ENCODE measurements at regions not wholly inside any gene's neighbourhood (a gene's known extent, or its start where the extent isn't known, plus 50 kb on each side); places are given as distances from the start of the nearest gene placed in this dataset.

DNA sequence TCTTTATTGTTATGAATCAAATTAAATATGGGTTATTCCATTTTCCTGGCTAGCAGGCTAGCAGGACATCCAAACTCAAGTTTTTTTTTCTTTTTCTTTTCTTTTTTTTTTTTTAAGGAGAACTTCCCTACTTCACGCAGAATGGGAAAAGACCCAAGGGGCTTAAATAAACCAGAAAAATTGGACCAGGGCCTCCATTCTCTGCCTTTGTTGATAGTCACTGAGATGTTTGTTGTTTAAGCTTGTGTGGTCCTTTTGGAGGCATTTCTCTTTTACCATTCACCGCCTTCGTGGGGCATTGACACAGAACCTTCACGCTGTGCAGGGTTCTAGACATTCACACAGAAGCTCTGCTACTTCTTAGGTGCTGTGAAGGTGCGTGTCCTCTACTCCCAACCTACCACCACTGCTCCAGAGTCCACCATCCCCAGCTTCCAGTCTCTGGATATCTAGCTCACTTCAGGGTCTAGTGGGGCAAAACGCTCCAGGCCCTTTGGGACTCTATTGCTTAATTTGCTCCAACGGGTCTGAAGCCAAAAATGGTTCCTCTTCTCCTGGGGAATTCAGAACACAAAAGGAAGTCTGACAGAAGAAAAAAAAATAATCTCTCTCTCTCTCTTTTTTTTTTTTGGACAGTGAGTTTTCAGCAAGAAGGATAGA lies 301.3 kb downstream of the AEBP2 start:
- H3K27ac Mint-ChIP-seq, result no peak overlapping the region
- no peak overlapping the region for H3K4me3 Mint-ChIP-seq
- H3K9me3 Mint-ChIP-seq, result no peaks in the 10 kb centered on the region
- DNase-seq, result no peak
- no peaks in the 10 kb centered on the region for H3K27me3 Mint-ChIP-seq
- CTCF ChIA-PET, result no interaction called here
- H3K36me3 Mint-ChIP-seq, result no peaks in the 10 kb centered on the region
- no peaks in the 10 kb centered on the region for H3K4me1 Mint-ChIP-seq

DNA sequence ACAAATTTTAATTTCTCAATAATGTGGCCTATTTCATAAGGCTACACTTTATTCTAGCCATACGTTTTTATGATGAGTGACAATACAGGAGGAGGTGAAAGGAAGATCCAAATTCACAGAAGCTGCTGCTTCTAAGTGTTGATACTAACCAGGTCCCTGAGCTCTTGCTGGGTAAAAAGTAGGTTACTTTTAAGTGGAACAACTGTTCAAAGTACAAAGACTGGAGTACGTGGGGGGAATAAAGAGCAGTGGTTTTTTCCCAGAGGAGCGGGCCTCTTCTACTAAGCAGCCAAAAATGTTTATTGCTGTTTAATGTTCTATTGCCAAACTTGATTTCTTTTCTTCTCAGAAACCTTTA lies 301.8 kb downstream of the AEBP2 start:
- Mint-ChIP-seq H3K27ac (no peak overlapping the region), H3K36me3 (no peaks in the 10 kb centered on the region), H3K4me3 (no peak overlapping the region), H3K9me3 (no peaks in the 10 kb centered on the region), H3K27me3 (no peaks in the 10 kb centered on the region), H3K4me1 (no peaks in the 10 kb centered on the region)
- DNase-seq, result no peak
- CTCF ChIA-PET, result no interaction called here

DNA sequence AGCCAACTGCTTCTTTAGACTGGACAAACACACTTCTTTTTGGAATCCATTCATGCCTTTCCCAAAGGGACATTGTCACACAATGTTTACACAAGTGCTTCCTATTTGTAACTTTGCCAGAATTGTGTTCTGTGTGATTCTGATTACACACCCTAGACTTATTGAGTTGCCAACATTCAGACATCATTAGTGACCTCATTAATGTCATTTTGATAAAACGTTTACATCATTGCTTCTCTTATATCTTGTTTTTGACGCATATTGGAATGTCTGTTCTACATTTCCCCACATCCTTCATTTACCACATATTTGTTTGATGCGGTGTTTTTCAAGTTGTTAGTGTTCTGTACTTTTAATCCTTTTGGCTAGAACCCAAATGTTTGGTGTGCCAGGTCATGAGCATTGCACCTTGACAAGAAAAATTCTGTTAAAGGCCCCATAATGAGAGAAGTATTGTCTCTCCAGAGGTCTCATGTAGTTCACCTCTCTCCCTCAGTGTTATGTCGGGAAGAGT lies 305.5 kb downstream of the AEBP2 start:
- H3K9me3 Mint-ChIP-seq, result peaks cover 6% of the 10 kb centered on the region
- DNase-seq, result no peak
- no peak overlapping the region for H3K4me3 Mint-ChIP-seq
- H3K27me3 Mint-ChIP-seq, result no peaks in the 10 kb centered on the region
- no peaks in the 10 kb centered on the region for H3K4me1 Mint-ChIP-seq
- CTCF ChIA-PET, result no interaction called here
- no peaks in the 10 kb centered on the region for H3K36me3 Mint-ChIP-seq
- no peak overlapping the region for H3K27ac Mint-ChIP-seq

DNA sequence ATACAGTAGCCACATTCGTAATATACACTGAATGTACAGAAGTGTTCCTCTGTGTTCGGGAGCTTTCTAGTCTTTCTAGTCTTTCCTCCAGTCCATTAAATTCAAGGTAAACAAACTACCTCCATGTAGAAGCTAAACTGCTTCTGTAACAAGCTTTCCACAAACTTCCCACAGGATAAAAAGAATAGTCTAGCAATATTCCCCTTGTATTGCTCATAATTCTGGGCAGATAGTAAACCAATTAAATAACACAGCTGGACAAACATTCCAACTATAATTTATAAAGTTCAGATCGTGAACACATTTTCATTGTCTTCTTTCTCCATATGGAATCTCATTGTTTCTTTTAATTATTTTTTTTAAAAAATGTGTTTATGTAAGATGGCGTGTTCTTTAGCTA lies 307.2 kb downstream of the AEBP2 start:
- no peaks in the 10 kb centered on the region for H3K36me3 Mint-ChIP-seq
- DNase-seq, result no peak
- peaks cover 6% of the 10 kb centered on the region for H3K9me3 Mint-ChIP-seq
- H3K27me3 Mint-ChIP-seq, result no peaks in the 10 kb centered on the region
- no peak overlapping the region for H3K27ac Mint-ChIP-seq
- CTCF ChIA-PET, result interaction anchor here (1.0 kb wide), 1 partner anchor 12 kb away, joined by 3 read pairs; no protein-coding TSS in a partner anchor
- no peak overlapping the region for H3K4me3 Mint-ChIP-seq
- H3K4me1 Mint-ChIP-seq, result no peaks in the 10 kb centered on the region

DNA sequence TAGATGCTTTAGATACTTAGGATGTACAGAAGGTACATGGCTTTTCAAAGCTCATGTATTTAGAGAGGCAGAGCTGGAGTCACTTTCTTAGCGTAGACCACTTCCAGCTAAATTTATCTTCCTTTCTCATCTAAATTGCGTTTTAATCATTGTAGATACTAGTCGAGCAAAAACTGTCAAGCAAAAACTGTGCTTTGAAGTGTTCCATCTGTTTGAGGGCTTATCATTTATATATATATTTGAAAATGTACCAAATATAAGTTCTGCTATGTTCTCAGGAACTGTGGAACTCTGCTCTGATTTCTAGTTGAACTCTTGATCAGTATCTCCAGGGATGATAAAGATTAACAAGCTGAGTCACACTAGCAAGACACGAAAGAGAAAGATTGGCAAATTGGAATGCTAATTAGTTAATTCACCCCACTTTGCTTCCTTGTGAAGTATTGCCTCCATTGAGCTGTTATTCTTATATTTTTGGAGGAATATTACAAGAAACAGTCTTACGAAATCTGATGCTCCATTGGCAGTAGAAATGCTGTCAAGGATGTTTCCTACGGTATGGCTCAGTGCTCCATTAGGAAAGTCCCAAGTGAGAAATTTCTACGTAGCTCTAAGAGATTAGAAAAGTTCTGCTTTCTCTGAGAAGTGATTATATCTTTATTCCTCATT lies 310.7 kb downstream of the AEBP2 start:
- H3K27ac Mint-ChIP-seq, result no peak overlapping the region
- DNase-seq, result no peak
- no peak overlapping the region for H3K4me3 Mint-ChIP-seq
- peaks cover 13% of the 10 kb centered on the region for H3K9me3 Mint-ChIP-seq
- H3K4me1 Mint-ChIP-seq, result no peaks in the 10 kb centered on the region
- CTCF ChIA-PET, result interaction anchor here (1.6 kb wide), 1 partner anchor 11 kb away, joined by 3 read pairs; no protein-coding TSS in a partner anchor
- H3K36me3 Mint-ChIP-seq, result no peaks in the 10 kb centered on the region
- H3K27me3 Mint-ChIP-seq, result no peaks in the 10 kb centered on the region

DNA sequence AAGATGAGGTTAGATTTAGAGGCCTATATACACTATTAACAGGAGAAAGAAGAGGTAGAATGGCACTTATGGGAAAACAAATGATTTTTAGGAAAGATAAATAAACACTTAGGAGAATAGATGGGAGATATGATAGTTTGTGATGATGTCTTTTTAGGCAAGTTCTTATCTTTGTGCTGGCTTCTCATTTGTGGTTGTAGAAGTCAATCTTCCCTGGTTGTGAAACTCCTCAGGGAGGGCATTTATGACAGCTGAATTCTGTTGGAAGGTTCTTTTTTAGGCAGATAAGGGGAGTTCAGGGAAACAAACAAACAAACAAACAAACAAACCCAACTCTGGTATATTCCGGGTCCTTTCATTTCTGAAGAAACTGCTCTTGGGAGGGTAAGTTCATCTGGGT lies 311.8 kb downstream of the AEBP2 start:
- no peaks in the 10 kb centered on the region for H3K4me1 Mint-ChIP-seq
- no peaks in the 10 kb centered on the region for H3K36me3 Mint-ChIP-seq
- peaks cover 13% of the 10 kb centered on the region for H3K9me3 Mint-ChIP-seq
- H3K4me3 Mint-ChIP-seq, result no peak overlapping the region
- no peak overlapping the region for H3K27ac Mint-ChIP-seq
- H3K27me3 Mint-ChIP-seq, result no peaks in the 10 kb centered on the region
- CTCF ChIA-PET, result interaction anchor here (1.6 kb wide), 1 partner anchor 12 kb away, joined by 3 read pairs; no protein-coding TSS in a partner anchor
- no peak for DNase-seq

DNA sequence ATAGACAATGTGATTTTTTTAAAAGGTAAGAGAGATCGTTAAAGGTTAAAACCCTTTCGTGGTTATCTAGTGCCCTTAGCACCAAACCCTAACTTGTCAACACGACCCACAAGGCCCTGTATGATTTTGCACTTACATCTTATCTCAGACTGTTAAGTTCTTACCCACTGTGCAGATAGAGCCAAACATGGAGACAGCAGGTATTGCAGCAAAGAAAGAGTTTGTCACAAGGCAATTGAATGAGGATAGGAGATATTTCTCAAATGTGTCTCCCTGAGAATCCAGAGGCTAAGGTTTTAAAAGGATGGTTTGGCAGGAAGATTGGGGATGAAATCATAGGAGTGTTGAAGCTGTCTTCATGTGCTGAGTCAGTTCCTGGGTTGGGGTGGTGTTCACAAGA lies 313.4 kb downstream of the AEBP2 start:
- H3K4me3 Mint-ChIP-seq, result no peak overlapping the region
- CTCF ChIA-PET, result no interaction called here
- H3K27me3 Mint-ChIP-seq, result no peaks in the 10 kb centered on the region
- no peaks in the 10 kb centered on the region for H3K36me3 Mint-ChIP-seq
- no peaks in the 10 kb centered on the region for H3K4me1 Mint-ChIP-seq
- DNase-seq, result no peak
- H3K9me3 Mint-ChIP-seq, result peaks cover 13% of the 10 kb centered on the region
- no peak overlapping the region for H3K27ac Mint-ChIP-seq

DNA sequence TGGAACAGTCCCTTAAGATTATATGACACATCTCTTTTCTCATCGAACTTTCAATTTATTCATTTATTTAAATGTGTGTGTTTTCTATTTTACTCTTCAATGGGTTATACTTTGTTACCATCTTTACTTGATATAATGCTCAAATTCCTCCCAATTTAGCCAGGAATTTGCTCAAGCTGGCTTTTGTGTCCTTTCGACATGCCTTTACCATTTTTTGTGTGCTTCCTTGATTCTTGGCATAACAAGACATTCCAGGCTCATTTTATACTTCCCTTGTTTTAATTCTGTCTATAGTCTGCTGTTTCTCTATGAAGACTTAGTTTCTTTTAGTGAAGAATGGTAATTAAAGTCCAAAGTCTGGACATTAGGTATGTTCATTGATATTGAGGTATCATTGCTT lies 315.8 kb downstream of the AEBP2 start:
- Mint-ChIP-seq H3K27ac (no peak overlapping the region), H3K4me3 (no peak overlapping the region), H3K36me3 (no peaks in the 10 kb centered on the region), H3K27me3 (no peaks in the 10 kb centered on the region), H3K9me3 (peaks cover 7% of the 10 kb centered on the region), H3K4me1 (no peaks in the 10 kb centered on the region)
- CTCF ChIA-PET, result no interaction called here
- DNase-seq, result no peak

DNA sequence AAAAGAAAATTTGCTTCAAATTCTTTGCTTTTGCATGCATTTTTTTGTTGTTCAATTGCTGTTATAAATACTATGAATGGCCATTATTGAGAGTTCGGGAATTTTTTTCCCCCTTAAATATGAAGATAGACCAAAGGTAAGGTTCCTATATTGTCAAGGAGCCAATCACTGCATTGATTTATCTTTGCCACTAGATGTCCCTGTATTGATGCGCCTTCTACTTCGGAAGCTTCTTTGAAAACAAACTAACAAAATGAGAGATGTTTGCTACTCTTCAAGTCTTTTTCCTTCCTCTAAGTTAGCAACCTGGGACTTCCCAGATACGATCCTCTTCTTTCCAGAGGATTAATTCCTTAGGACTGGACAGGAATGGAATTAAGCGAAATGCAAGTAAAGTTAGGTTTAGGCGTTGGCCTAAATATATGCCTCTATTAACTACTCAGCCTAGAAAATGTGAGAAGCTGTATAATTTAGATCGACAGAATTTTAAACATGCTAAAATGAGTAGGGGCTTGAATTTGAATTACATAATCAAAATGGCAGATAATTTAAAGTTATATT lies 318.1 kb downstream of the AEBP2 start:
- no peaks in the 10 kb centered on the region for H3K27me3 Mint-ChIP-seq
- DNase-seq, result no peak
- H3K36me3 Mint-ChIP-seq, result no peaks in the 10 kb centered on the region
- H3K27ac Mint-ChIP-seq, result no peak overlapping the region
- no peaks in the 10 kb centered on the region for H3K4me1 Mint-ChIP-seq
- H3K4me3 Mint-ChIP-seq, result no peak overlapping the region
- CTCF ChIA-PET, result interaction anchor here (0.8 to 1.3 kb wide), 4 partner anchors 10 to 179 kb away, joined by 3 to 5 read pairs (median 3); no protein-coding TSS in a partner anchor
- H3K9me3 Mint-ChIP-seq, result peaks cover 10% of the 10 kb centered on the region

DNA sequence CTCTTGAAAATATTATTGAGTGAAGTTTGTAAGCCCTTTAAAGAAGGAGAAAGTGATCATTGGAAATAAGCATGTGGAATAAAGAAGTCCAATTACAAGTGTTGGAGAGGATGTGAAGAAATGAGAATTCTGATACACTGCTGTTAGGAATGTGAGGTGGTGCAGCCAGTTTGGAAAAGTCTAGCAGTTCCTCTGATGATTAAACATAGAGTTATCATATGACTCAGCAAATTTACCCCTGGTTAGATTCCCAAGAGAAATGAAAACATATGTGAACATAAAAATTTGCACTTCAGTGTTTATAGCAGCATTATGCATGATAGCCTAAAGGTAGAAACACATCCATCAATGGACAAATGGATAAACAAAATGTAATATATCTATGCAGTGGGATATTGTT lies 319.9 kb downstream of the AEBP2 start:
- H3K4me3 Mint-ChIP-seq, result no peak overlapping the region
- H3K27me3 Mint-ChIP-seq, result peaks cover 3% of the 10 kb centered on the region
- H3K4me1 Mint-ChIP-seq, result no peaks in the 10 kb centered on the region
- H3K36me3 Mint-ChIP-seq, result no peaks in the 10 kb centered on the region
- H3K9me3 Mint-ChIP-seq, result peaks cover 7% of the 10 kb centered on the region
- no peak overlapping the region for H3K27ac Mint-ChIP-seq
- DNase-seq, result no peak
- CTCF ChIA-PET, result no interaction called here

DNA sequence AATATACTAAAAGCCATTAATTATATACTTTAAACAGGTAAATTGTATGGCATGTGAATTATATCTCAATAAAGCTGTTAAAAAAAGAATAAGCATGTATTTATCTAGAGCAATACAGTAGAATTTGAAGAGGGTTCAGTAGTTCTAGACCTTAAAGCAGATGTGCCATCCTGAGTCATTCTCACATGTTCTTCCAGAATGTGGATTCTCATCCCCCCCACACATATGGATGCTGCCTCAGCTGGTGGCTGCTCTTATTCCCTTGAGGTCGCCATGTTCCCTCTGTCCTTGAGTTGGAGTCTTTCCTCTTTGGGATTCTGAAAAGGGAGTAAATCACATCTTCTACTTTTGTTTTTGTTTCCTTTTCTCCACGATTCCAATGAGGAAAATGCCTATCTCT lies 321.3 kb downstream of the AEBP2 start:
- Mint-ChIP-seq H3K4me1 (no peaks in the 10 kb centered on the region), H3K27ac (no peak overlapping the region), H3K9me3 (peaks cover 7% of the 10 kb centered on the region), H3K27me3 (peaks cover 3% of the 10 kb centered on the region), H3K36me3 (no peaks in the 10 kb centered on the region), H3K4me3 (no peak overlapping the region)
- CTCF ChIA-PET, result interaction anchor here (0.7 kb wide), 1 partner anchor 21 kb away, joined by 3 read pairs; no protein-coding TSS in a partner anchor
- DNase-seq, result no peak

DNA sequence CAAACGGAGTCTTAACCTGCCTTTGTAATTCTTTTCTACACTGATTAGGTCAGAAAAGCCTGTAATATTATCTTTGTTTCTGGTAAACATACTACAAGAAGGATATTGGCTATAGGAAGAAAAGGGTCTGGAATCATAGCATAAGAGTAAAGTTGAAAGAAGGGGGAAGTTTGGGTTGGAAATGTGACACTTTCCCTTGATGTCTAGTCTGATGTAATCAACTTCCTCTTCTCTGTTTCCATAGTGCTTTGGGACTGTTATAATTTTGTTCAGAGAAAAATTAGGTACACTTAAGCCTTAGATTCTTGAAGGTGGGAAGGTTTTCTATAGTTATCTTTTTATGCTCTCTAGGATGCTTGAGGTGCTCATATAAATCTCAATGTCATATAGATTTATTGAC lies 322.2 kb downstream of the AEBP2 start:
- no peaks in the 10 kb centered on the region for H3K36me3 Mint-ChIP-seq
- peaks cover 7% of the 10 kb centered on the region for H3K9me3 Mint-ChIP-seq
- no peak for DNase-seq
- H3K4me3 Mint-ChIP-seq, result no peak overlapping the region
- peaks cover 3% of the 10 kb centered on the region for H3K27me3 Mint-ChIP-seq
- no peaks in the 10 kb centered on the region for H3K4me1 Mint-ChIP-seq
- H3K27ac Mint-ChIP-seq, result no peak overlapping the region
- CTCF ChIA-PET, result no interaction called here

DNA sequence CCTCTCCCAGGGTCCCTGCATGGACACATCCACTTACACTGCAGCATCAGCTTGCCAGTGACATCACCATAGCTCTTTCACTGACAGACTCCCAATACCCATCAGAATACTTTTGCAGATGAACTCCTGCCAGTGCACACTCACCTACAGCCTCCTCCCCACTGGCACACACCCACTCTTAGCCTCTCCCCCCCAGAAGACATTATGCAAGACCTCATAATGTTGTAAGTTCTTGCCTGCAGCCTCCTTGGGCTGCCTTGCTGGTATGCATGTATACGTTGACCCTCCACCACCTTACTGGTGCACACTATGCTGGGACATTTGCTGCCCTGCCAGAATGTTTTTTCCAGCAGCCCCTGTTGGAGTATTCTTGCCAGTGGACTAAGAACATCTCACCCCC lies 324.2 kb downstream of the AEBP2 start:
- no peaks in the 10 kb centered on the region for H3K4me1 Mint-ChIP-seq
- no peak overlapping the region for H3K27ac Mint-ChIP-seq
- H3K27me3 Mint-ChIP-seq, result peaks cover 3% of the 10 kb centered on the region
- no peak for DNase-seq
- H3K36me3 Mint-ChIP-seq, result no peaks in the 10 kb centered on the region
- H3K9me3 Mint-ChIP-seq, result peaks cover 7% of the 10 kb centered on the region
- CTCF ChIA-PET, result no interaction called here
- no peak overlapping the region for H3K4me3 Mint-ChIP-seq

DNA sequence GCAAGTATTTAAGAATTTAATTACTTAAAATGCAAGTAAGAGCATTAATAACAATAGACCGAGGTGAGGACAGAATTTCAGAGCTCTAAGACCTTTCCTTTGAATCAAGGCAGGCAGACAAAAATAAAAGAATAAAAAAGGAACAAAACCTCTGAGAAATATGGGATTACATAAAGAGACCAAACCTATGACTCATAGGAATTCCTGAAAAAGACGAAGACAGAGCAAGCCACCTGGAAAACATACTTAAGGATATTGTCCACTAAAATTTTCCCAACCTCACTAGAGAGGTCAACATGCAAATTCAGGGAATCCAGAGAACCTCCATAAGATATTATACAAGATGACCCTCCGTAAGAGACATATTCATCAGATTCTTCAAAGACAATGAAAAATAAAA lies 325.1 kb downstream of the AEBP2 start:
- Mint-ChIP-seq H3K4me3 (no peak overlapping the region), H3K27ac (no peak overlapping the region), H3K36me3 (no peaks in the 10 kb centered on the region), H3K9me3 (peaks cover 7% of the 10 kb centered on the region), H3K27me3 (peaks cover 3% of the 10 kb centered on the region), H3K4me1 (no peaks in the 10 kb centered on the region)
- CTCF ChIA-PET, result no interaction called here
- no peak for DNase-seq

DNA sequence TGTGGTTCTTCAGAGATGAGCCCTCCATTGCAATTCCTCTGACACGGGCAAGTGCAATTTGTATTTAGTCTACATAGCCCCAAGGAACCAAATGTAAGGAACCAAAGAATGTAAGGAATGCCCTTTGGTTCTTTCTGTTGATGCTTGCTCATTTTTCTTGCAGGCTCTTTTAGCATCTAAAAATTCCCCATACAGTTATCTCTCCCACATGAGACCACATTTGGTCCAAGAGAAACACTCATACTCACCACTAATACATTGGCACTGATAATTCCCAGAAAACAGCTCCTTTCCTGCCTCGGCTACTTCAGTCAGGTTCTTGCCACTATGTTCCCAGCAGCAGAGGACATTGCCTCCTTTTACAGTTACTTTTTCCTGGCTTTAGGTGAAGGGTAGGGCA lies 332.6 kb downstream of the AEBP2 start:
- H3K36me3 Mint-ChIP-seq, result no peaks in the 10 kb centered on the region
- no peaks in the 10 kb centered on the region for H3K27me3 Mint-ChIP-seq
- no peak for DNase-seq
- H3K4me1 Mint-ChIP-seq, result no peaks in the 10 kb centered on the region
- H3K27ac Mint-ChIP-seq, result no peak overlapping the region
- no peaks in the 10 kb centered on the region for H3K9me3 Mint-ChIP-seq
- no peak overlapping the region for H3K4me3 Mint-ChIP-seq
- CTCF ChIA-PET, result no interaction called here

Data from activated naive CD4-positive, alpha-beta T cell treated with anti-CD3 and anti-CD28 coated beads, Interleukin-2, amount 10 ng/mL, durations not matched to agents 7 days and 5 days (primary cell).